Caki2 (cell line): ENCODE measurements at regions not wholly inside any gene's neighbourhood (a gene's known extent, or its start where the extent isn't known, plus 50 kb on each side); places are given as distances from the start of the nearest gene placed in this dataset.

Experiments
- DNase-seq: peaks from one replicate; pipeline ENCODE4 v3.0.0-alpha.2; 2015; ENCODE audit warnings: low read depth
- in situ Hi-C: cut with HindIII; loops from 2 replicates; pipeline ENCODE4 v1.10.0; 2016; ENCODE audit warnings: low sequenced_read_pairs, low pct_unique_long_range_greater_than_20kb, mixed read lengths

GRCh38 chr2:147663153-147663961 is 181.5 kb upstream of the ACVR2A start:
- in situ Hi-C loops: no loop called here
- no peak for DNase-seq

GRCh38 chr2:147662221-147662620 is 182.6 kb upstream of the ACVR2A start:
- in situ Hi-C loops: no loop called here
- DNase-seq: no peak

GRCh38 chr2:147660680-147661079 is 184.1 kb upstream of the ACVR2A start:
- DNase-seq: no peak
- in situ Hi-C loops: no loop called here

- DNase-seq: no peak
- in situ Hi-C loops: no loop called here
These were observed 185.8 kb upstream of the ACVR2A start for GRCh38 chr2:147659051-147659450.

- in situ Hi-C loops: no loop called here
- no peak for DNase-seq
These were observed 187.5 kb upstream of the ACVR2A start for GRCh38 chr2:147657086-147658000.

- in situ Hi-C loops: no loop called here
- no peak for DNase-seq
These were observed 194.8 kb upstream of the ACVR2A start for GRCh38 chr2:147649998-147650397.

- in situ Hi-C loops: no loop called here
- no peak for DNase-seq
These were observed 195.5 kb upstream of the ACVR2A start for GRCh38 chr2:147649286-147649685.

- no peak for DNase-seq
These were observed 196.4 kb upstream of the ACVR2A start for GRCh38 chr2:147648471-147648870.

GRCh38 chr2:147647816-147648215 is 197.0 kb upstream of the ACVR2A start:
- in situ Hi-C loops: no loop called here
- DNase-seq: no peak

More at GRCh38 chr2:147648471-147648870, 196.4 kb upstream of the ACVR2A start:
- in situ Hi-C loops: no loop called here

- in situ Hi-C loops: no loop called here
These were observed 197.9 kb upstream of the ACVR2A start for GRCh38 chr2:147646818-147647468.

GRCh38 chr2:147644491-147644890 is 200.3 kb upstream of the ACVR2A start:
- in situ Hi-C loops: no loop called here
- DNase-seq: no peak

More at GRCh38 chr2:147646818-147647468, 197.9 kb upstream of the ACVR2A start:
- no peak for DNase-seq

GRCh38 chr2:147642765-147643164 is 202.1 kb upstream of the ACVR2A start:
- in situ Hi-C loops: no loop called here

GRCh38 chr2:147641651-147642050 is 203.2 kb upstream of the ACVR2A start:
- no peak for DNase-seq
- in situ Hi-C loops: no loop called here

More at GRCh38 chr2:147642765-147643164, 202.1 kb upstream of the ACVR2A start:
- no peak for DNase-seq

- in situ Hi-C loops: no loop called here
- no peak for DNase-seq
These were observed 204.9 kb upstream of the ACVR2A start for GRCh38 chr2:147639891-147640290.

- DNase-seq: no peak
- in situ Hi-C loops: no loop called here
These were observed 205.4 kb upstream of the ACVR2A start for GRCh38 chr2:147639386-147639785.

GRCh38 chr2:147636886-147637285 is 207.9 kb upstream of the ACVR2A start:
- in situ Hi-C loops: no loop called here

GRCh38 chr2:147636238-147636882 is 208.5 kb upstream of the ACVR2A start:
- DNase-seq: no peak
- in situ Hi-C loops: no loop called here

More at GRCh38 chr2:147636886-147637285, 207.9 kb upstream of the ACVR2A start:
- no peak for DNase-seq

GRCh38 chr2:147634826-147635225 is 210.0 kb upstream of the ACVR2A start:
- in situ Hi-C loops: no loop called here
- no peak for DNase-seq
